ENCODE measurements at regions not wholly inside any gene's neighbourhood (a gene's known extent, or its start where the extent isn't known, plus 50 kb on each side); places are given as distances from the start of the nearest gene placed in this dataset.

DNA sequence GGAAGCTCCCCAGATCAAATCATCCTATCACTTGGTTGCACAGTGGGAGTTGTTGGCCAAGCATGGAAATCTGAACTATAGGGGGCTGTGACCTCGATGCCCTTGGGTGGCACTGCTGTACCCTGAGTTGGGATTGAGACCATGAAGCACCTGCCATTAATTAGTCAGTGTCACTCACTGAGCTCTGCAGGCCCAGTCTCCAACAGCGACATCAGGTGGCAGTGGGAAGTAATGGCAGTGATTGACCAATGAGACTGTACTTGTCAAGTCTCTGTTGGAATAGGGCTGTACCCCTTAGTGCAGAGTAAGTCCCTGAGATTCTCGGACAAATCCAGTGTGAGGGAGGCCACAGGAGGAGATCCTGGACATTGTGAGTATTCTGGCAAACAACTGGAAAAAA, 118.0 kb upstream of the RPL38 start:
- TF ChIP-seq EZH2 (IDR thresholded peaks at IDR 0.05; ENCODE audit: borderline replicate concordance, low read length) (no peak), CTCF (IDR thresholded peaks at IDR 0.05; ENCODE audit: low read length) (peak; percentile 34; the same call in 1 of the 2 replicates)

Measured in OCI-LY1 (cell line).